DOHH2 (cell line): ENCODE measurements at regions not wholly inside any gene's neighbourhood (a gene's known extent, or its start where the extent isn't known, plus 50 kb on each side); places are given as distances from the start of the nearest gene placed in this dataset.

Experiments
- EZH2phosphoT487 ChIP-seq: fragments of 200-600 bp; sonication (generic); IDR thresholded peaks from 2 replicates; pipeline ENCODE4 v1.6.1; 2017; ENCODE audit warnings: borderline replicate concordance, mild to moderate bottlenecking, antibody characterized with exemption, low read length, moderate library complexity, mixed read lengths
- TF ChIP-seq, protein P1 (sequence below): fragments of 200-600 bp; sonication (generic); IDR thresholded peaks from one replicate; pipeline ENCODE4 v1.5.1; 2014; ENCODE audit warnings: antibody characterized with exemption, mild to moderate bottlenecking, low read depth, low read length; ENCODE audit not compliant: poor library complexity, severe bottlenecking

DNA sequence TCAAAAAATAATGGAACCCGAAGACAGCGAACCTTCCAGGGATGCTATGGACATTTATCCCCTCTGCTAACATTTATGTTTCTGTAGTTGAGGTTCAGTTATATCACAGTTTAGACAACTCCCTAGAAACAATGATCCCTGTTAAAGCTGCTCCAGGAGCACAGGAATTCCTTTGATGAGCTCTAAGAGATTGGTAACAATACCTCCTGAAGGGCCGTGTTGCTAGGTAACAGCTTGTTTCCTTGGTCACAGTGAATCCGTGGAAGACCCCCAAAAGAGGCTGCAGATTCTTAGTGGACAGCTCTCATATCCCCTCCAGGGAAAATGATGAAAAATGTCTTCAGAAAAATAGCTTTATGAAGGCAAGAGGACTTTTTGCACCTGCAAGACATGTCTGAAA lies 160.2 kb downstream of the SERPINI1 start:
- TF ChIP-seq, protein P1, sequence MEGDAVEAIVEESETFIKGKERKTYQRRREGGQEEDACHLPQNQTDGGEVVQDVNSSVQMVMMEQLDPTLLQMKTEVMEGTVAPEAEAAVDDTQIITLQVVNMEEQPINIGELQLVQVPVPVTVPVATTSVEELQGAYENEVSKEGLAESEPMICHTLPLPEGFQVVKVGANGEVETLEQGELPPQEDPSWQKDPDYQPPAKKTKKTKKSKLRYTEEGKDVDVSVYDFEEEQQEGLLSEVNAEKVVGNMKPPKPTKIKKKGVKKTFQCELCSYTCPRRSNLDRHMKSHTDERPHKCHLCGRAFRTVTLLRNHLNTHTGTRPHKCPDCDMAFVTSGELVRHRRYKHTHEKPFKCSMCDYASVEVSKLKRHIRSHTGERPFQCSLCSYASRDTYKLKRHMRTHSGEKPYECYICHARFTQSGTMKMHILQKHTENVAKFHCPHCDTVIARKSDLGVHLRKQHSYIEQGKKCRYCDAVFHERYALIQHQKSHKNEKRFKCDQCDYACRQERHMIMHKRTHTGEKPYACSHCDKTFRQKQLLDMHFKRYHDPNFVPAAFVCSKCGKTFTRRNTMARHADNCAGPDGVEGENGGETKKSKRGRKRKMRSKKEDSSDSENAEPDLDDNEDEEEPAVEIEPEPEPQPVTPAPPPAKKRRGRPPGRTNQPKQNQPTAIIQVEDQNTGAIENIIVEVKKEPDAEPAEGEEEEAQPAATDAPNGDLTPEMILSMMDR = no peak
- no peak for TF ChIP-seq EZH2phosphoT487
